ENCODE measurements at regions not wholly inside any gene's neighbourhood (a gene's known extent, or its start where the extent isn't known, plus 50 kb on each side); places are given as distances from the start of the nearest gene placed in this dataset.

DNA sequence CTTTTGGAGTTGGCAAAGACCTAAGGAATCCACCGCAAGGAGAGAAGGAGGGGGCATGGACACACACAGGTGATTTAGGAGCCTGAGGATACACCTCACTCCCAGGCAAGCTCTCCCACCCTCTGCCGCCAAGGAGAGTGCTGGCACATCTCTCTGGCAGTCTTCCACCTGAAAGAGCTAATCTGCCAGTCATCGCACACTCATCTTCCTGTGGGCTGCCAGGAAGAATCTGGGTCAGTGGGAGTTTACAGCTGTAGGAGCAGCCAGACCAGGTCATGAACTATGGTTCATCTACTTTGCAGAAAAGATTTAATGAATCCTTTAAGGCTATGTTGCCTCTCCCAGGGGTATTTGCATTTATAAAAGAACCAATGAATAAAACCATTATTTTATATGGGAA, 170.6 kb upstream of the TSC22D2 start:
- Mint-ChIP-seq H3K4me3 (no peak overlapping the region), H3K36me3 (no peaks in the 10 kb centered on the region), H3K9me3 (no peaks in the 10 kb centered on the region), H3K4me1 (peaks cover 0 to 5% of the 10 kb centered on the region in 2 donors), H3K27me3 (ENCODE audit: low read depth in 2 of 2) (peaks cover 0 to 8% of the 10 kb centered on the region in 2 donors), H3K27ac (no peak overlapping the region)
- Histone ChIP-seq H3K4me1 (ENCODE audit: control insufficient read depth, insufficient read depth, low read length) (no peaks in the 10 kb centered on the region), H3K4me3 (ENCODE audit: low read length) (no peak overlapping the region), H3K27me3 (ENCODE audit: control insufficient read depth, insufficient read depth, low read length) (no peaks in the 10 kb centered on the region), H3K27ac (ENCODE audit: low read length) (no peak overlapping the region), H3K9me3 (ENCODE audit: control insufficient read depth, insufficient read depth, low read length) (no peaks in the 10 kb centered on the region), H3K36me3 (ENCODE audit: control insufficient read depth, insufficient read depth, low read length) (no peaks in the 10 kb centered on the region)
- ATAC-seq (no peak), DNase-seq (no peak)
- TF ChIP-seq CTCF (IDR thresholded peaks at IDR 0.05), result no peak
- WGBS (ENCODE audit: insufficient coverage), result 65% methylated on average over 3 of the region's 3 CpGs
- intact Hi-C loops (cut with micrococcal nuclease), result no loop called here

DNA sequence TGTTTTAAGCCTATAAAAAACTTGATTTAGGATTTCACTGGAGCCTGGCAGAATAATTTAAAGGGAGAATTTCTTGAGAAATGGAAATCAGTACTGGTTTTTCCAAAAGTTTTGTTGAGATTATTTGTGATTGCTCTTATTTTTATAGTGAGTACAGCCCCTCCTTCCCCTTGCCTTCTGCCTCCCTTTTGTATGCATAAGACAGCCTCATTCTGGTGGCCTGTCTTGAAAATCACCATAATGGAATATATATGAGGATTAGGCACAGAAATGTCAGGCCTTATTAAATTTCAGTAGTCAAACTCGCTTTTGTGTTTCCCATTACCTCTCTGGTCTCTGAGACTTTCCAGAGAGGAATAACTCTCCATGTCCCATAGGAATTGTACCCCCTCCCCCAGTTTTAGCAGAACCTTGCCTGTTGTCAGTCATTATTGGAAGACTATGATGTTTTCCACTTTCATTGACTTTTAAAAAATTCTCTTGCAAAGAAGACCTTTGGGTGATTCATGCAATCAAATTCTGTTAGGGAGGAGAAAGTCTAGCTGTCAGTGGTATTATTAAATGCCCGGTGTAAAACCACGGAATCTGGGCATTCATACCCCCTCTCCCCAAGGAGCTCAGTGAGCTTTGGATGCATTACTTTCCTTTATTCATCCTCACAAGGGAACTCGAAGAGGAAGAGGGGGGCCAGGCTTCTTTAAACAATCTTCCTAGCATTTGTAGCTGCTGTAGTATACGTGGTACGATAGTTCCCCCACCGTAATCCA, 171.6 kb upstream of the TSC22D2 start:
- H3K27me3 Mint-ChIP-seq (ENCODE audit: low read depth in 2 of 2), result peaks cover 0 to 8% of the 10 kb centered on the region in 2 donors
- no peak overlapping the region for H3K4me3 ChIP-seq (ENCODE audit: low read length)
- no peaks in the 10 kb centered on the region for H3K9me3 ChIP-seq (ENCODE audit: control insufficient read depth, insufficient read depth, low read length)
- no peak overlapping the region for H3K27ac Mint-ChIP-seq
- WGBS (ENCODE audit: insufficient coverage), result 67% methylated on average over 2 of the region's 7 CpGs
- H3K36me3 ChIP-seq (ENCODE audit: control insufficient read depth, insufficient read depth, low read length), result no peaks in the 10 kb centered on the region
- H3K36me3 Mint-ChIP-seq, result no peaks in the 10 kb centered on the region
- H3K27me3 ChIP-seq (ENCODE audit: control insufficient read depth, insufficient read depth, low read length), result no peaks in the 10 kb centered on the region
- TF ChIP-seq CTCF (IDR thresholded peaks at IDR 0.05), result no peak
- ATAC-seq, result no peak
- intact Hi-C loops (cut with micrococcal nuclease), result no loop called here
- H3K9me3 Mint-ChIP-seq, result no peaks in the 10 kb centered on the region
- H3K4me1 ChIP-seq (ENCODE audit: control insufficient read depth, insufficient read depth, low read length), result no peaks in the 10 kb centered on the region
- DNase-seq, result no peak
- H3K27ac ChIP-seq (ENCODE audit: low read length), result no peak overlapping the region
- H3K4me1 Mint-ChIP-seq, result peaks cover 0 to 5% of the 10 kb centered on the region in 2 donors
- H3K4me3 Mint-ChIP-seq, result no peak overlapping the region

DNA sequence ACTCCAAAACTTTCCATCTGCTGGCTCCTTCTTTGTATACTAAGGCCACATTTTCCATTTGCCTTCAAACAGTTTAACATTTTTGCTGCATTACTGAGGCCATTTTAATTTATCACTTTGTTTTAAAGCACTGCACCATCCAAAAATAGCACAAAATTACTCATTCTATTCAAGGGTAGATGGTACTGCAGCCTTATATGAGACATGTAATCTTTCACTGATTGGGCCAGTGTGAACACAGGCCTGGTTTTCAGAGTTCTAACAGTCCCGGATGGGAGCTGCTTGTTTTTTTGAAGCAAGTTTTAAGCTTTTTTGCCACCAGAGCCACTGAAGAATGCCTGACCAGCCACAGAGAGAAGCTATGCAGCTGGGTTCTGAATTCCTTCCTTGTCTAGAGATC, 172.3 kb upstream of the TSC22D2 start:
- intact Hi-C loops (cut with micrococcal nuclease), result no loop called here
- H3K36me3 Mint-ChIP-seq, result no peaks in the 10 kb centered on the region
- H3K4me3 Mint-ChIP-seq, result no peak overlapping the region

More for the DNA sequence above, 172.3 kb upstream of the TSC22D2 start:
- H3K9me3 ChIP-seq (ENCODE audit: control insufficient read depth, insufficient read depth, low read length), result no peaks in the 10 kb centered on the region
- no peaks in the 10 kb centered on the region for H3K4me1 ChIP-seq (ENCODE audit: control insufficient read depth, insufficient read depth, low read length)
- H3K4me3 ChIP-seq (ENCODE audit: low read length), result no peak overlapping the region
- TF ChIP-seq CTCF (IDR thresholded peaks at IDR 0.05), result no peak
- DNase-seq (no peak), ATAC-seq (no peak)
- peaks cover 0 to 8% of the 10 kb centered on the region in 2 donors for H3K27me3 Mint-ChIP-seq (ENCODE audit: low read depth in 2 of 2)
- peaks cover 0 to 5% of the 10 kb centered on the region in 2 donors for H3K4me1 Mint-ChIP-seq
- no peak overlapping the region for H3K27ac ChIP-seq (ENCODE audit: low read length)
- no peaks in the 10 kb centered on the region for H3K36me3 ChIP-seq (ENCODE audit: control insufficient read depth, insufficient read depth, low read length)
- no peaks in the 10 kb centered on the region for H3K9me3 Mint-ChIP-seq
- no peak overlapping the region for H3K27ac Mint-ChIP-seq
- 86% methylated on average over 1 of the region's 1 CpG for WGBS (ENCODE audit: insufficient coverage)
- H3K27me3 ChIP-seq (ENCODE audit: control insufficient read depth, insufficient read depth, low read length), result no peaks in the 10 kb centered on the region

Measured in natural killer cell (primary cell).